Lower leg skin (tissue), 3 donors: ENCODE measurements at regions not wholly inside any gene's neighbourhood (a gene's known extent, or its start where the extent isn't known, plus 50 kb on each side); places are given as distances from the start of the nearest gene placed in this dataset.

Source experiments
- CTCF ChIP-seq, 3 donors: fragments of 450-650 bp; IDR thresholded peaks; one replicate each; pipeline ENCODE4 v1.5.1; 2016; ENCODE audit warnings: antibody characterized with exemption in 3 of 3, mild to moderate bottlenecking in 3 of 3, moderate library complexity in 2 of 3
- POLR2A ChIP-seq, 2 donors: fragments of 450-650 bp; IDR thresholded peaks; one replicate each; pipeline ENCODE4 v1.6.1; 2016 to 2017; ENCODE audit warnings: antibody characterized with exemption in 2 of 2, mild to moderate bottlenecking in 1 of 2, moderate library complexity in 1 of 2

DNA sequence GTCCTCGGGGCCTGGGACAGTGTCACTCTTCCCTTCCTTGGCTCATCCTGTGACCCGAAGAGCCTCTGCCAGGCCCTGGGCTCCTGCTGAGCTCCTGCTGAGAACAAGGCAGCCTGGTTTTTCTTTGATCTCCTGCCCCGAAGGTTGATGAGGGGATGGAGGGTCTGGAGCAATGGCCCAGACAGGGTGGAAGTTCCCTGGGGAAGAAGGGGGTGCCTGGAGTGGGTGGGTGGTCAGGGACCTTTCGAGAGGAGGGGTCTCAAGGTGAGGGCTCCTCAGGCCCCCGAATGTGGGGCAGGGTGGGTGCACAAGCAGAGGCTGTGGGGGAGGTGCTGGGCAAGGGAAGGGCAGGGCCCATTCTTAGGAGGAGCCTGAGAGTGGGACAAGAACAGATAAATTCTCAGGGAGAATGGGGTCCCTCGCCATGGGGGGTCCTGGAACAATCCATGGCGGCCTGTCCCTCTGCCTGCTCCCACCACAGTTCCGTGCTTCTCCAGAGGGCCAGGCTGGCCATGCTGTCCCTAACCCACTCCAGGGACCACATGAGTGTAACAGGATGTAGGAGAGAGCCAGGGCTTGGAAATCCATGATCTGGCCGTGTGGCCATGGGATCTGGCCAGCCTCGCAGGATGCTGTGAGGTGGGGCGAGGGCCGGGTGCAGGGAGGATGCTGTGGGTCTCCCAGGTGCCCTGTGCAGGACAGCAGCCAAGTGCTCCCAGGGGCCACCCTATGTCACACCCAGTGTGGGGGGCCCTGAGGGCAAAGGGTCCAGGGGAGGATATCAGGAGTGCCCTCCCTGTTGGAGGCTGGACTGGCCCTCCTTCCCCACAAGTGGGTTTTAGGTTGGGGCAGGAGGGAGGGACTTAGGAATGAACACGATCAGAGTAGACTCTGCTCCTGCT, 128.5 kb upstream of the LPCAT1 start:
- TF ChIP-seq CTCF (IDR thresholded peaks at IDR 0.05), result no peak
- no peak for TF ChIP-seq POLR2A (IDR thresholded peaks at IDR 0.05)
